MM.1S (cell line): ENCODE measurements at regions not wholly inside any gene's neighbourhood (a gene's known extent, or its start where the extent isn't known, plus 50 kb on each side); places are given as distances from the start of the nearest gene placed in this dataset.

Source experiments
- DNase-seq: peaks from one replicate; pipeline ENCODE4 v3.0.0-alpha.2; 2015
- H2AFZ ChIP-seq: fragments of 300-600 bp; sonication (generic); 2 replicates; pipeline ENCODE4 v1.6.0; 2016; ENCODE audit warnings: antibody characterized with exemption, low read length
- H3F3A ChIP-seq: fragments of 300-600 bp; sonication (generic); 2 replicates; pipeline ENCODE4 v1.6.1; 2016; ENCODE audit warnings: mild to moderate bottlenecking, antibody characterized with exemption, low read length, moderate library complexity, mixed read lengths; ENCODE audit not compliant: insufficient read depth
- H3K27ac ChIP-seq: fragments of 300-600 bp; sonication (generic); 2 replicates; pipeline ENCODE4 v1.5.1; 2016; ENCODE audit warnings: mild to moderate bottlenecking, low read length
- H3K27me3 ChIP-seq: fragments of 300-600 bp; sonication (generic); replicated peaks from 2 replicates; pipeline ENCODE4 v1.6.0; 2016; ENCODE audit warnings: low read length; ENCODE audit not compliant: insufficient read depth
- H3K36me3 ChIP-seq: fragments of 300-600 bp; sonication (generic); replicated peaks from 2 replicates; pipeline ENCODE4 v1.6.1; 2016; ENCODE audit warnings: mild to moderate bottlenecking, low read length, mixed read lengths; ENCODE audit not compliant: insufficient read depth
- H3K4me1 ChIP-seq: fragments of 300-600 bp; sonication (generic); 2 replicates; pipeline ENCODE4 v1.6.1; 2016; ENCODE audit warnings: low read length, mixed read lengths
- H3K4me2 ChIP-seq: fragments of 300-600 bp; sonication (generic); 2 replicates; pipeline ENCODE4 v1.6.0; 2016; ENCODE audit warnings: low read depth, low read length
- H3K4me3 ChIP-seq: fragments of 300-600 bp; sonication (generic); 2 replicates; pipeline ENCODE4 v1.5.1; 2016; ENCODE audit warnings: low read length, mixed read lengths
- H3K79me2 ChIP-seq: fragments of 300-600 bp; sonication (generic); 2 replicates; pipeline ENCODE4 v1.6.1; 2016; ENCODE audit warnings: mixed run types, low read length, mixed read lengths
- H3K9ac ChIP-seq: fragments of 300-600 bp; sonication (generic); 2 replicates; pipeline ENCODE4 v1.6.1; 2016; ENCODE audit warnings: low read length, mixed read lengths
- H3K9me2 ChIP-seq: fragments of 300-600 bp; sonication (generic); replicated peaks from 2 replicates; pipeline ENCODE4 v1.6.1; 2016; ENCODE audit warnings: mild to moderate bottlenecking, low read length, mixed read lengths; ENCODE audit not compliant: insufficient read depth
- H3K9me3 ChIP-seq: fragments of 300-600 bp; sonication (generic); replicated peaks from 2 replicates; pipeline ENCODE4 v1.6.1; 2016; ENCODE audit warnings: mild to moderate bottlenecking, low read length, mixed read lengths; ENCODE audit not compliant: insufficient read depth
- H4K20me1 ChIP-seq: fragments of 300-600 bp; sonication (generic); 2 replicates; pipeline ENCODE4 v1.6.1; 2016; ENCODE audit warnings: mild to moderate bottlenecking, low read length, moderate library complexity, mixed read lengths; ENCODE audit not compliant: insufficient read depth
- CTCF ChIP-seq: fragments of 300-600 bp; sonication (generic); IDR thresholded peaks from 2 replicates; pipeline ENCODE4 v1.5.1; 2016; ENCODE audit warnings: antibody characterized with exemption, low read length, mixed read lengths
- EZH2 ChIP-seq: fragments of 300-600 bp; sonication (generic); optimal IDR thresholded peaks from 2 replicates; pipeline ENCODE3; 2017; ENCODE audit warnings: low read depth, mild to moderate bottlenecking, antibody characterized with exemption, low read length, mixed read lengths
- EZH2phosphoT487 ChIP-seq: fragments of 300-600 bp; sonication (generic); IDR thresholded peaks from 2 replicates; pipeline ENCODE4 v1.6.1; 2018; ENCODE audit warnings: antibody characterized with exemption, low read length

GRCh38 chr3:8442993-8443650 lies 58.5 kb upstream of the LMCD1 start:
- no peaks in the 10 kb centered on the region for H3K9me2 ChIP-seq

GRCh38 chr3:8443829-8444791 lies 57.5 kb upstream of the LMCD1 start:
- no peaks in the 10 kb centered on the region for H3K36me3 ChIP-seq
- no peak overlapping the region for H3K27ac ChIP-seq
- no peak overlapping the region for H3K4me2 ChIP-seq
- H3K9ac ChIP-seq = no peak overlapping the region
- no peaks in the 10 kb centered on the region for H3K9me2 ChIP-seq
- no peaks in the 10 kb centered on the region for H3K4me1 ChIP-seq
- no peaks in the 10 kb centered on the region for H3K27me3 ChIP-seq
- H2AFZ ChIP-seq = no peak overlapping the region
- H3K4me3 ChIP-seq = no peak overlapping the region
- H3K79me2 ChIP-seq = no peaks in the 10 kb centered on the region
- no peaks in the 10 kb centered on the region for H3F3A ChIP-seq
- DNase-seq = no peak
- no peaks in the 10 kb centered on the region for H4K20me1 ChIP-seq
- no peak for TF ChIP-seq EZH2phosphoT487
- TF ChIP-seq EZH2 = no peak
- no peak for TF ChIP-seq CTCF
- H3K9me3 ChIP-seq = no peaks in the 10 kb centered on the region

More at GRCh38 chr3:8442993-8443650, 58.5 kb upstream of the LMCD1 start:
- H3K4me1 ChIP-seq = no peaks in the 10 kb centered on the region
- no peak overlapping the region for H3K4me2 ChIP-seq
- no peak overlapping the region for H2AFZ ChIP-seq
- no peak overlapping the region for H3K9ac ChIP-seq
- no peaks in the 10 kb centered on the region for H3F3A ChIP-seq
- H3K27me3 ChIP-seq = no peaks in the 10 kb centered on the region
- no peak overlapping the region for H3K27ac ChIP-seq
- no peaks in the 10 kb centered on the region for H3K9me3 ChIP-seq
- H3K36me3 ChIP-seq = no peaks in the 10 kb centered on the region
- DNase-seq = no peak
- H3K4me3 ChIP-seq = no peak overlapping the region
- TF ChIP-seq EZH2phosphoT487 = no peak
- no peak for TF ChIP-seq EZH2
- no peak for TF ChIP-seq CTCF
- H3K79me2 ChIP-seq = no peaks in the 10 kb centered on the region
- no peaks in the 10 kb centered on the region for H4K20me1 ChIP-seq

GRCh38 chr3:8444883-8445282 lies 56.7 kb upstream of the LMCD1 start:
- Histone ChIP-seq H3K4me1 (no peaks in the 10 kb centered on the region), H4K20me1 (no peaks in the 10 kb centered on the region), H3F3A (no peaks in the 10 kb centered on the region), H3K9me2 (no peaks in the 10 kb centered on the region), H3K79me2 (no peaks in the 10 kb centered on the region), H2AFZ (no peak overlapping the region), H3K4me3 (no peak overlapping the region), H3K4me2 (no peak overlapping the region), H3K9me3 (no peaks in the 10 kb centered on the region), H3K9ac (no peak overlapping the region), H3K27ac (no peak overlapping the region), H3K36me3 (no peaks in the 10 kb centered on the region), H3K27me3 (no peaks in the 10 kb centered on the region)
- DNase-seq = no peak
- TF ChIP-seq EZH2 = no peak
- no peak for TF ChIP-seq EZH2phosphoT487
- TF ChIP-seq CTCF = no peak
